Adipocyte (in vitro differentiated cells): ENCODE measurements at regions not wholly inside any gene's neighbourhood (a gene's known extent, or its start where the extent isn't known, plus 50 kb on each side); places are given as distances from the start of the nearest gene placed in this dataset.

Experiments
- DNase-seq: peaks from one replicate; pipeline ENCODE4 v3.0.0-alpha.2; 2015; ENCODE audit warnings: low read depth
- H3K27me3 ChIP-seq: replicated peaks from 2 replicates; pipeline ENCODE4 v1.7.0; 2013; ENCODE audit warnings: mild to moderate bottlenecking, low read length, moderate library complexity; ENCODE audit not compliant: control insufficient read depth, insufficient read depth
- H3K36me3 ChIP-seq: 2 replicates; pipeline ENCODE4 v1.7.0; 2013; ENCODE audit warnings: low read length, mild to moderate bottlenecking, moderate library complexity; ENCODE audit not compliant: control insufficient read depth, insufficient read depth, severe bottlenecking
- H3K4me1 ChIP-seq: 2 replicates; pipeline ENCODE4 v1.7.0; 2013; ENCODE audit warnings: mild to moderate bottlenecking, low read length, moderate library complexity; ENCODE audit not compliant: control insufficient read depth, insufficient read depth
- H3K4me3 ChIP-seq: 2 replicates; pipeline ENCODE4 v1.7.0; 2013; ENCODE audit warnings: mild to moderate bottlenecking, low read length, moderate library complexity
- H3K9ac ChIP-seq: 2 replicates; pipeline ENCODE4 v1.7.0; 2013; ENCODE audit warnings: mild to moderate bottlenecking, low read length, moderate library complexity
- H3K9me3 ChIP-seq: 2 replicates; pipeline ENCODE4 v1.7.0; 2013; ENCODE audit warnings: mild to moderate bottlenecking, low read length, moderate library complexity; ENCODE audit not compliant: control insufficient read depth

- Histone ChIP-seq H3K9me3 (no peaks in the 10 kb centered on the region), H3K27me3 (no peaks in the 10 kb centered on the region), H3K36me3 (no peaks in the 10 kb centered on the region), H3K9ac (no peak overlapping the region), H3K4me1 (no peaks in the 10 kb centered on the region), H3K4me3 (no peak overlapping the region)
- no peak for DNase-seq
Measured at GRCh38 chr15:38853608-38854007, 289.0 kb upstream of the RASGRP1 start.

GRCh38 chr15:38854506-38854905 is 289.9 kb upstream of the RASGRP1 start:
- H3K9me3 ChIP-seq: no peaks in the 10 kb centered on the region
- H3K36me3 ChIP-seq: no peaks in the 10 kb centered on the region
- no peak overlapping the region for H3K4me3 ChIP-seq
- H3K9ac ChIP-seq: no peak overlapping the region
- no peaks in the 10 kb centered on the region for H3K27me3 ChIP-seq
- H3K4me1 ChIP-seq: no peaks in the 10 kb centered on the region
- DNase-seq: no peak

- Histone ChIP-seq H3K4me1 (peaks cover 5% of the 10 kb centered on the region), H3K36me3 (no peaks in the 10 kb centered on the region), H3K9ac (no peak overlapping the region), H3K4me3 (no peak overlapping the region), H3K9me3 (no peaks in the 10 kb centered on the region), H3K27me3 (no peaks in the 10 kb centered on the region)
- no peak for DNase-seq
Measured at GRCh38 chr15:38857814-38858213, 293.2 kb upstream of the RASGRP1 start.

GRCh38 chr15:38859574-38859973 is 295.0 kb upstream of the RASGRP1 start:
- peaks cover 11% of the 10 kb centered on the region for H3K4me1 ChIP-seq
- no peaks in the 10 kb centered on the region for H3K36me3 ChIP-seq
- H3K9me3 ChIP-seq: no peaks in the 10 kb centered on the region
- no peaks in the 10 kb centered on the region for H3K27me3 ChIP-seq
- no peak overlapping the region for H3K4me3 ChIP-seq
- DNase-seq: no peak
- no peak overlapping the region for H3K9ac ChIP-seq

- Histone ChIP-seq H3K36me3 (no peaks in the 10 kb centered on the region), H3K27me3 (no peaks in the 10 kb centered on the region)
- DNase-seq: peak; percentile 30
Measured at GRCh38 chr15:38860253-38860652, 295.6 kb upstream of the RASGRP1 start.

GRCh38 chr15:38860674-38861073 is 296.1 kb upstream of the RASGRP1 start:
- H3K36me3 ChIP-seq: no peaks in the 10 kb centered on the region
- H3K4me1 ChIP-seq: peaks cover 20% of the 10 kb centered on the region
- H3K4me3 ChIP-seq: no peak overlapping the region
- no peaks in the 10 kb centered on the region for H3K27me3 ChIP-seq
- no peaks in the 10 kb centered on the region for H3K9me3 ChIP-seq
- H3K9ac ChIP-seq: no peak overlapping the region
- DNase-seq: peak; percentile 28

More at GRCh38 chr15:38860253-38860652, 295.6 kb upstream of the RASGRP1 start:
- no peak overlapping the region for H3K9ac ChIP-seq
- peaks cover 15% of the 10 kb centered on the region for H3K4me1 ChIP-seq
- no peaks in the 10 kb centered on the region for H3K9me3 ChIP-seq
- no peak overlapping the region for H3K4me3 ChIP-seq

- peak; percentile 30 for DNase-seq
- no peaks in the 10 kb centered on the region for H3K9me3 ChIP-seq
- H3K27me3 ChIP-seq: no peaks in the 10 kb centered on the region
- H3K36me3 ChIP-seq: no peaks in the 10 kb centered on the region
- no peak overlapping the region for H3K9ac ChIP-seq
- no peak overlapping the region for H3K4me3 ChIP-seq
- peaks cover 23% of the 10 kb centered on the region for H3K4me1 ChIP-seq
Measured at GRCh38 chr15:38861108-38861507, 296.5 kb upstream of the RASGRP1 start.

- Histone ChIP-seq H3K4me3 (no peak overlapping the region), H3K4me1 (peaks cover 26% of the 10 kb centered on the region), H3K27me3 (no peaks in the 10 kb centered on the region), H3K9ac (no peak overlapping the region), H3K36me3 (no peaks in the 10 kb centered on the region), H3K9me3 (no peaks in the 10 kb centered on the region)
- no peak for DNase-seq
Measured at GRCh38 chr15:38862099-38862498, 297.5 kb upstream of the RASGRP1 start.

GRCh38 chr15:38863381-38863780 is 298.8 kb upstream of the RASGRP1 start:
- no peaks in the 10 kb centered on the region for H3K36me3 ChIP-seq
- no peak overlapping the region for H3K4me3 ChIP-seq
- H3K4me1 ChIP-seq: peaks cover 39% of the 10 kb centered on the region
- no peak for DNase-seq
- no peaks in the 10 kb centered on the region for H3K27me3 ChIP-seq
- H3K9ac ChIP-seq: no peak overlapping the region
- no peaks in the 10 kb centered on the region for H3K9me3 ChIP-seq

- Histone ChIP-seq H3K4me1 (peaks cover 45% of the 10 kb centered on the region), H3K36me3 (no peaks in the 10 kb centered on the region), H3K27me3 (no peaks in the 10 kb centered on the region), H3K9me3 (no peaks in the 10 kb centered on the region), H3K9ac (peak overlapping the region; percentile 75), H3K4me3 (peak overlapping the region; percentile 60)
- peak; percentile 18 for DNase-seq
Measured at GRCh38 chr15:38864122-38864521, 299.5 kb upstream of the RASGRP1 start.

- DNase-seq: peak; percentile 94
- H3K9ac ChIP-seq: peak overlapping the region; percentile 75
- peak overlapping the region; percentile 60 for H3K4me3 ChIP-seq
- no peaks in the 10 kb centered on the region for H3K27me3 ChIP-seq
- H3K4me1 ChIP-seq: peaks cover 44% of the 10 kb centered on the region
- no peaks in the 10 kb centered on the region for H3K36me3 ChIP-seq
- peaks cover 3% of the 10 kb centered on the region for H3K9me3 ChIP-seq
Measured at GRCh38 chr15:38864827-38865581, 300.4 kb upstream of the RASGRP1 start.

- peaks cover 3% of the 10 kb centered on the region for H3K9me3 ChIP-seq
- peak overlapping the region; percentile 10 for H3K4me3 ChIP-seq
- H3K36me3 ChIP-seq: no peaks in the 10 kb centered on the region
- H3K9ac ChIP-seq: peak overlapping the region; percentile 8
- no peaks in the 10 kb centered on the region for H3K27me3 ChIP-seq
- H3K4me1 ChIP-seq: peaks cover 39% of the 10 kb centered on the region
- DNase-seq: peak; percentile 21
Measured at GRCh38 chr15:38867556-38867955, 302.9 kb upstream of the RASGRP1 start.
